ENCODE measurements at regions not wholly inside any gene's neighbourhood (a gene's known extent, or its start where the extent isn't known, plus 50 kb on each side); places are given as distances from the start of the nearest gene placed in this dataset.

DNA sequence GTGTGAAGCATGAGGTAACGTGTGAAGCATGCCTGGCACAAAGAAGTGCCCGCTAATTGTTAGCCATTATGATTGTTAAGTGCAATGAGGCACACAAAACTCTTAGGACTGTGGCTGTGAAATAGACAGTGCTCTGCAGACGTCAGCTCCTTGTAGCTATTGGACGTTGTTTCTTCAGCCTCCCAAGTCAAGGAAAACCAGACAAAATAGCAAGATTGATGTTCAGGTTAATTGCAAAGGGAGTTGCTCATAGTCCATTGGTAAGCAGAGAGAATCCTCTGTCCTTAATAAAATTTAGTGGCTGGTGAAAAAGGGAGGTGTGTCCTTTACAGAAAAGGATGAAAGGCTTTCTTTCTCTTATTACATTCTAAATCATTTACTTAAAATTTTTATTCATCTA is 54.6 kb upstream of the MBP start:
- Histone ChIP-seq H3F3A (ENCODE audit: insufficient read depth, low read length) (no peaks in the 10 kb centered on the region), H3K9me3 (ENCODE audit: low read length) (0 out of 2 replicates have a peak, but pooled peaks cover 2% of the 10 kb centered on the region), H3K9me2 (ENCODE audit: low read depth, low read length) (no peaks in the 10 kb centered on the region), H3K36me3 (ENCODE audit: insufficient read depth, low read length) (no peaks in the 10 kb centered on the region; the same call in 1 of the 2 replicates), H3K27me3 (ENCODE audit: insufficient read depth, low read length) (peaks cover 4% of the 10 kb centered on the region; the same call in 1 of the 2 replicates), H3K9ac (ENCODE audit: low read length) (no peak overlapping the region), H3K4me2 (ENCODE audit: low read length) (no peak overlapping the region), H2AFZ (ENCODE audit: low read length) (no peak overlapping the region), H3K4me1 (ENCODE audit: insufficient read depth, low read length, severe bottlenecking) (no peaks in the 10 kb centered on the region), H3K27ac (ENCODE audit: low read depth, low read length, poor library complexity, severe bottlenecking) (no peak overlapping the region), H4K20me1 (ENCODE audit: insufficient read depth, low read length) (no peaks in the 10 kb centered on the region), H3K4me3 (ENCODE audit: low read depth, low read length, poor library complexity, severe bottlenecking) (no peak overlapping the region), H3K79me2 (ENCODE audit: insufficient read depth, low read length) (no peaks in the 10 kb centered on the region)
- TF ChIP-seq, protein P1, sequence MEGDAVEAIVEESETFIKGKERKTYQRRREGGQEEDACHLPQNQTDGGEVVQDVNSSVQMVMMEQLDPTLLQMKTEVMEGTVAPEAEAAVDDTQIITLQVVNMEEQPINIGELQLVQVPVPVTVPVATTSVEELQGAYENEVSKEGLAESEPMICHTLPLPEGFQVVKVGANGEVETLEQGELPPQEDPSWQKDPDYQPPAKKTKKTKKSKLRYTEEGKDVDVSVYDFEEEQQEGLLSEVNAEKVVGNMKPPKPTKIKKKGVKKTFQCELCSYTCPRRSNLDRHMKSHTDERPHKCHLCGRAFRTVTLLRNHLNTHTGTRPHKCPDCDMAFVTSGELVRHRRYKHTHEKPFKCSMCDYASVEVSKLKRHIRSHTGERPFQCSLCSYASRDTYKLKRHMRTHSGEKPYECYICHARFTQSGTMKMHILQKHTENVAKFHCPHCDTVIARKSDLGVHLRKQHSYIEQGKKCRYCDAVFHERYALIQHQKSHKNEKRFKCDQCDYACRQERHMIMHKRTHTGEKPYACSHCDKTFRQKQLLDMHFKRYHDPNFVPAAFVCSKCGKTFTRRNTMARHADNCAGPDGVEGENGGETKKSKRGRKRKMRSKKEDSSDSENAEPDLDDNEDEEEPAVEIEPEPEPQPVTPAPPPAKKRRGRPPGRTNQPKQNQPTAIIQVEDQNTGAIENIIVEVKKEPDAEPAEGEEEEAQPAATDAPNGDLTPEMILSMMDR (IDR thresholded peaks at IDR 0.05; ENCODE audit: low read length), result no peak
- TF ChIP-seq EZH2 (IDR thresholded peaks at IDR 0.05; ENCODE audit: borderline replicate concordance, low read length), result no peak

DNA sequence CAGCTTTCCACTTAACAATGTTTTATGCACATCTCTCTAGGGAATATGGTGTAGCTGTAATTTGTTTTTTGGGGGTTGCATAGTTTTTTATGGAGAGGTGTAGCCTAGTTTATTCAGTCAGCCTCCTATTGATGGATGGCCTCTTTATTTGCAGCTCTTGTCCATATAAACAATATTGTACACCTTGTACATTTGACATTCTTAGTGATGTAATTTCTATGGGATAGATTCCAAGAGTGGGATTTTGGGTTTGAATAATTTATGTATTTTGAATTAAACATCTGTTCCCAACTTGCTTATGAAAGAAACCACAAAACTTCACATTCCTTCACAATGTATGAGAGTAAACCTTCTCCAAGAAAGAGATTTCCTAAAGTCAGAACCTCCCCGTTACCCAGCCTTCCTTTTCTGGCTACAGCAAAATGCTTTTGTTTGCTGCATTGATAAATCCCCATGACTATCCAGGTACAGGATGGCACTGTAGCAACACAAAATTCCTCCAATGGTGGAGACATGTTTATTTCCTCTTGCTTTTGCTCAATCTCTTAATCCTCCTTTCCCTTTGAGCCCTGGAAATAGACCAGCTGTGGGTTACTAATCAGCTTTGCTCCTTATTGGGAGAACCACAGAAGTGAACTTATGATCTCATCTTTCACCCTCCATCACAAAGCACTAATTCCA is 58.4 kb upstream of the GALR1 start:
- no peak for TF ChIP-seq EZH2 (IDR thresholded peaks at IDR 0.05; ENCODE audit: borderline replicate concordance, low read length)
- TF ChIP-seq, protein P1 (IDR thresholded peaks at IDR 0.05; ENCODE audit: low read length), result no peak
- Histone ChIP-seq H4K20me1 (ENCODE audit: insufficient read depth, low read length) (no peaks in the 10 kb centered on the region), H3K4me3 (ENCODE audit: low read depth, low read length, poor library complexity, severe bottlenecking) (no peak overlapping the region), H3K4me1 (ENCODE audit: insufficient read depth, low read length, severe bottlenecking) (no peaks in the 10 kb centered on the region), H3K9me2 (ENCODE audit: low read depth, low read length) (no peaks in the 10 kb centered on the region), H3K27ac (ENCODE audit: low read depth, low read length, poor library complexity, severe bottlenecking) (no peak overlapping the region), H3F3A (ENCODE audit: insufficient read depth, low read length) (no peaks in the 10 kb centered on the region), H3K4me2 (ENCODE audit: low read length) (no peak overlapping the region), H2AFZ (ENCODE audit: low read length) (no peak overlapping the region), H3K36me3 (ENCODE audit: insufficient read depth, low read length) (no peaks in the 10 kb centered on the region; the same call in 1 of the 2 replicates), H3K27me3 (ENCODE audit: insufficient read depth, low read length) (peaks cover 4% of the 10 kb centered on the region; the same call in 1 of the 2 replicates), H3K9me3 (ENCODE audit: low read length) (peaks cover 11% of the 10 kb centered on the region), H3K79me2 (ENCODE audit: insufficient read depth, low read length) (no peaks in the 10 kb centered on the region), H3K9ac (ENCODE audit: low read length) (no peak overlapping the region)

DNA sequence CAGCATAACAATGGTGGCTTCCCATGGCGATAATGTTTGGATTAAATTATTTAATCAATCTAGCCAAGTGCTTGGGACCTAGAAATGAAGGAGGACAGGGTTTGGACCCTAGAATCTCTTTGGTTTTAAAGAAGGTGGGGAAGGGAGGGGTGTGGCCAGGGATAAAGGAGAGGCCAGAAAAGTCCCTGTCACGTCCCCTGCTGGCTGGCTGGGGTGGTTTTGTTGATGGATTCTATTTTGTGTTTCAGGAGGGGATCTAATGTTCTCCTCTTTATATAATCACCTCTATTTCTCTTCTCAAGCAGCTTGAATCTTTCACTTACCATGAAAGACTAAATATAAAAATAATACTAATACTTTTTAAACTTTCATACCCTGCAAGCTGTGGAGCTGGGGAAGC is 52.6 kb upstream of the GALR1 start:
- H3K36me3 ChIP-seq (ENCODE audit: insufficient read depth, low read length), result no peaks in the 10 kb centered on the region; the same call in 1 of the 2 replicates
- no peak overlapping the region for H3K27ac ChIP-seq (ENCODE audit: low read depth, low read length, poor library complexity, severe bottlenecking)
- H3K4me2 ChIP-seq (ENCODE audit: low read length), result no peak overlapping the region
- H3K4me3 ChIP-seq (ENCODE audit: low read depth, low read length, poor library complexity, severe bottlenecking), result no peak overlapping the region
- H3K27me3 ChIP-seq (ENCODE audit: insufficient read depth, low read length), result no peaks in the 10 kb centered on the region; the same call in 1 of the 2 replicates
- no peak overlapping the region for H2AFZ ChIP-seq (ENCODE audit: low read length)
- no peaks in the 10 kb centered on the region for H3K9me2 ChIP-seq (ENCODE audit: low read depth, low read length)
- H4K20me1 ChIP-seq (ENCODE audit: insufficient read depth, low read length), result no peaks in the 10 kb centered on the region
- TF ChIP-seq, protein P1 (IDR thresholded peaks at IDR 0.05; ENCODE audit: low read length), result peak; percentile 54; the same call in 1 of the 2 replicates
- no peak for TF ChIP-seq EZH2 (IDR thresholded peaks at IDR 0.05; ENCODE audit: borderline replicate concordance, low read length)
- H3K79me2 ChIP-seq (ENCODE audit: insufficient read depth, low read length), result no peaks in the 10 kb centered on the region
- H3K4me1 ChIP-seq (ENCODE audit: insufficient read depth, low read length, severe bottlenecking), result no peaks in the 10 kb centered on the region
- H3K9ac ChIP-seq (ENCODE audit: low read length), result no peak overlapping the region
- H3K9me3 ChIP-seq (ENCODE audit: low read length), result peaks cover 8% of the 10 kb centered on the region
- no peaks in the 10 kb centered on the region for H3F3A ChIP-seq (ENCODE audit: insufficient read depth, low read length)
